NCI-H446 treated with DMSO at 0.1 percent for 48 hours (cell line): ENCODE measurements at regions not wholly inside any gene's neighbourhood (a gene's known extent, or its start where the extent isn't known, plus 50 kb on each side); places are given as distances from the start of the nearest gene placed in this dataset.

ENCODE experiments used
- DNase-seq: peaks from one replicate; lab custom pipeline; 2025; lab: John Stamatoyannopoulos, UW

DNA sequence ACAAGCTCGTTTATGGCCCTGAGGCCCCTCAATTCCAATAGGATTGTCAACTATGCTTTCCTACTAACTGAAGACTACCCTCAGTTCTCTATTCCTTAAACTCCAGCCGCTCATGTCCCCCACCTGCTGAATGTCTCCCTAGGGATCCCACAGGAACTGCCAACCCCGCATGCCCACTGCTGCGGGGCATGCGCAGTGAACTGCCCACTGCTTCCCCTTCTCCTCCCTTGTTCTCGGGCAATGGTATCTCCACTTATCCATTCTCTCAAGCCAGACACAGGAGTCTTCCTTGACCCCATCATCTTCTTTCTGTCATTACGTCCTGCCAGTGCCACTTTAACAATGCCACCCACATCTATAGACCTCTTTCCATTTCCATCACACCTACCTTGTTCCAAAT, 90.0 kb downstream of the FGF18 start:
- no peak for DNase-seq

- DNase-seq: no peak
Observed at GRCh38 chr5:171512397-171512796, 93.0 kb downstream of the FGF18 start.

- DNase-seq: no peak
Observed at GRCh38 chr5:171513591-171513990, 94.1 kb downstream of the FGF18 start.

DNA sequence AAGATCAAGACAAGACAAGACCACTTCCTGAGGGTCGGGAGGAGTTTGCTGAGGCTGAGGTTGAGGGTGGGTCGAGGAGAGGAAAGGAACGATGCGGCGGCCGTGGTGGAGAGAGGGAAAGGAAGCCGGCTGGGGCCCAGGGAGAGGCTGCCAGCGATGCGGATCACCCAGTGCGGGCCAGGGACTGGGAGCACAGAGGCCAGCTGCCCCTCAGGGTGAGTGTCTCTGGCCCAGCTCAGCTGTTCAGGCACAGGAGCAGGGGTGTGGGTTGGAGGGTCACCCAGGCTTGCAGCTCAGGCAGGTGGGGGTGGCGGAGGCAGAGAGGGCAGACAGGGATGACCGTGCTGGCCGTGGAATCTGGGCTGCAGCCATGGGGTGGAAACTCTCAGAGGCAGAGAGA, 99.5 kb downstream of the FGF18 start:
- DNase-seq: no peak

- DNase-seq: no peak
Observed at GRCh38 chr5:171520300-171521174, 101.1 kb downstream of the FGF18 start.

DNA sequence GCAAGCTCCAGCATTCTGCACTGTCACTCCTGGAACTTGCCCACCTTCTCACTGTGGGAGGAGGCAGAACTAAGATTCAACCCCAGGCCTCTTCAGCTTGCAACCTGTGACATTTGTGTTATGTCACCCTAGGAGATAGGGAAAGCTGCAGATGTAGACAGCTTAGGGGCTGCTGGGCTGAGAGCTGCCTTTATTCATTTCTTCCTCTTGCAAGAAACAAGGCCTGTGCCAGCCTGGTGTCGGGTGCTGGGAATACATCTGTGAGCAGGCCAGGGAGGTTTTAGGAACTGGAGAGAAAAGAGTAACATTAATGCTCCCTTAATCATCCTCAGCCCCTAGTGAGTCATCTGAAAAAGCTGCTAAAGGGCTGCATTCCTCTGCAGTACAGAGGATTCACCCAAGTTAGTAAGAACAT, 101.8 kb downstream of the FGF18 start:
- no peak for DNase-seq

- no peak for DNase-seq
Observed at GRCh38 chr5:171521679-171522078, 102.2 kb downstream of the FGF18 start.

GRCh38 chr5:171523781-171524180, 104.3 kb downstream of the FGF18 start:
- no peak for DNase-seq

DNA sequence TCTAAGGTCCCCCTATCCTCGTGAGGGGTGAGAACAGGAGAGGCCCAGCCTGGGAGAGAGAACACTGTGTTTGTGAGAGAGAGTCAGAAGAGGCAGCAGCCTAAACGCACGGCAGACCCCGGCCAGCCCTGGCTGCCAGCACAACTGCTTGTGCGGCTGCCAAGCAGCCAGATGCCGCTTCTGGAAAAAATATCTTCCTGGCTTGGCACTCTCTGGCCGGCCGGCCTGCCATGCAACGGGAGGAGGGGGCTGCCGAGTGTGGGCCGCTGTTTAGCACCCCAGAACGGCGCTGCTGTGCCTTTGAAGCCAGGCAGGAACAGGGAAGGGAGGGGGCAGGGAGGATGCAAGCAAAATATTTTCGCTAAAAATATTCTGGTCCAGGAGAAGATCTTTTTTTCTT, 105.0 kb downstream of the FGF18 start:
- DNase-seq: peak; percentile 24

GRCh38 chr5:171525085-171525484, 105.6 kb downstream of the FGF18 start:
- no peak for DNase-seq

DNA sequence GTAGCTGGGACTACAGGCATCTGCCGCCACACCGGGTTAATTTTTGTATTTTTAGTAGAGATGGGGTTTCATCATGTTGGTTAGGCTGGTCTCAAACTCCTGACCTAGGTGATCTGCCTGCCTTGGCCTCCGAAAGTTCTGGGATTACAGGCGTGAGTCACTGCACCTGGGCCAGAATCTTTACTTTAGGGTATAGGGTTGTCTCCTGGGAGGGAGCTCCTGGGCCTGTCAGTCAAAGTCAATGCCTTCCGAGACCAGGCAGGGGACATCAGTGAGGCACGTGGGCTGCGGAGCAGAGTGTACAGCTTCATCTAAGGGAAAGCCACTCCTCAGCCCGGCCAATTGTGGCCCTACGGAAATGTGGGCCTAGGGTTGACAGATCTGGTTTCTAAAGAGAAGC, 108.6 kb downstream of the FGF18 start:
- DNase-seq: no peak

DNA sequence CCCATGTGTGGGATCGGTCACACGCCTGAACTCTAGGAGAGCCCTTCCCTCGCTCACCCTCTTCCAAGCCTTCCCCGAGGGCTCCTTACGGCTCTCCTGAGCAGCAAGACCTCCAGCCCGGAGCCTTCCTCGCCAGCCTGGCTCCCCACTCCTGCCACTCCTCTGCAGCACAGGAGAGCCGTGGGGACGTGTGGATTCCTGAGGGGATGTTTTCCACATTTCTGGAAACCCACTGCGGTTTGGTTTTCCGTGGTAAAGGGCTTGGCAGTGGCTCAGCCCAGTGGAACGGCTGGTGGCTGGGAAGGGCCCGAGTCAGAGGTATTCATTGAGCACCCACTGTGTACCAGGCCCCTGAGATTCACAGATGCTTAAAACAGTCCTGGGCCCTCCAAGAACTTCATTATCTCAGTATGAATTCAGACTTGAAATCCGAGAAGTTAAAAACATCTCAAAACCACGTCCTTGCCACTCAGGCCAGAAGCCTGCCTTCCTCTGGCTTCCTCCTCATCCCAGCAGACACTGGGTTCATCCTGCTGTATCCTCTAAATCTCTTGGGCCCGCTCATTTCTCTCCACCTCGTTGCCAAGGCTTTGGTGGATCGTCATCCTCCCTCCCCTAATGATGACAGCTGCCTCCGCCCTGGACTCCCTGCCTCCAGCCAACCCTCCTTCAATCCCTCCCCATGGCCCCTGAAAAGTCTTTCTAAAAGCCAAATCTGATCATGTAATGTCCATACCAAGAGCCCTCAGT, 109.6 kb downstream of the FGF18 start:
- no peak for DNase-seq

- DNase-seq: no peak
Observed at GRCh38 chr5:171531638-171532037, 112.2 kb downstream of the FGF18 start.

GRCh38 chr5:171533153-171533552, 113.7 kb downstream of the FGF18 start:
- no peak for DNase-seq

DNA sequence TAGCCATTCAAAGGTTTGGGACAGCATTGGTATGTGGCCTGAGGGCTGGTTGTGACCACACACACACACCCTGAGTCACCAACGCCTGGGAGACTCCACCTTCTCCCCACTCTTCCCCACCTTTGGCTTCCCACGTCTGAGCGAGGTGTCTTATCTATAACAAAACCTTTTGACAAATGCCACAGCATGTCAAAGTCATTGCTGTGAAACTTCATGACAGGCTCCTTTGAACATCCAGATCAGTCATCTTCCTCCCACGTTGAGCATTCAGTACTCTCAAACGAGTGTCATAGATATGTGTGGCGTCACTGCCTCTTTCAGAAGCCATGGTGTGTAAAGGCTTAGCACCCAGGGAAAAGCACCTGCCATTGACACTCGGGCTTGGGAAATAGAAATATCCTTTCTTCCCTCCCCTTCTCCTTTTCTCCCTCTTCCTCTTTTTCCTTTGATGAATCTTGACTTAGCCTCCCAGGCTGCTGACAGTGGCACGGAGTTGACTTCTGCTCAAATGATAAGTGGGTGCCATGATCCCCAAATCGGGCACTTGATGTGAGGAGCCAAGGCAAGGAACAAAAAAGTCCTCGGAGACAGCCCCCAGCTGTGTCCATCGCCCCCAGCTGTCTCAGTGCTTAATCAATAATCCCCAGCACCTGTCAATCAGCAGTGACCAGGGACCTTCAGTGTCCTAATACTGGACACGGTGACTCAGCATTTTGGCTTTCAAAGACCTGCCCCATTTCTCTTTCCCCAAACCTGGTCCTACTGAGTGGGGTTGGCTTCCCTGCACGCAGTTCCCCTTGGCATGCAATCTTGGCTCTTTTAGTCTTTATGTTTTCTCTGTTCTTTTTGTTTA, 114.8 kb downstream of the FGF18 start:
- no peak for DNase-seq

GRCh38 chr5:171535162-171535561, 115.7 kb downstream of the FGF18 start:
- no peak for DNase-seq

- DNase-seq: no peak
Observed at GRCh38 chr5:171537070-171537849, 117.8 kb downstream of the FGF18 start.

- DNase-seq: no peak
Observed at GRCh38 chr5:171537923-171538537, 118.6 kb downstream of the FGF18 start.

GRCh38 chr5:171538681-171539080, 119.2 kb downstream of the FGF18 start:
- DNase-seq: no peak

DNA sequence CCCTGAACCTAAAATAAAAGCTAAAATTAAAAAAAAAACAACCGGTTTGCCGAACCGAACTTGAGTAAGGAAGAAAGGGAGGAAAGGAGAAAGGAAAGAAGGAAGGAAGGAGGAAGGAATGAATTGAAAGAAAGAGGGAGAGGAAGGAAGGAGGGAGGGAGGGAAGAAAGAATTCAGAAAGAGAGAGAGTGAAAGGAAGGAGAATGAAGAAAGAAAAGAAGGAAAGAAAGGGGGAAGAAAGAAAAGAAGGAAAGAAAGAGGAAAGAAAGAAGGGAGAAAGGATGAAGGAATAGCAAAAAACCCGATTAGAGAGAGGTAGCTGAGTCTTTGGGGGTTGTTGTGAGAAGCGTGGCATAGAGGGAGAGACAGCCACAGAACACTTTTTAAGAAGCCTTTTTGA, 121.4 kb downstream of the FGF18 start:
- DNase-seq: no peak

GRCh38 chr5:171541341-171541776, 121.9 kb downstream of the FGF18 start:
- DNase-seq: no peak
